ENCODE measurements at regions not wholly inside any gene's neighbourhood (a gene's known extent, or its start where the extent isn't known, plus 50 kb on each side); places are given as distances from the start of the nearest gene placed in this dataset.

DNA sequence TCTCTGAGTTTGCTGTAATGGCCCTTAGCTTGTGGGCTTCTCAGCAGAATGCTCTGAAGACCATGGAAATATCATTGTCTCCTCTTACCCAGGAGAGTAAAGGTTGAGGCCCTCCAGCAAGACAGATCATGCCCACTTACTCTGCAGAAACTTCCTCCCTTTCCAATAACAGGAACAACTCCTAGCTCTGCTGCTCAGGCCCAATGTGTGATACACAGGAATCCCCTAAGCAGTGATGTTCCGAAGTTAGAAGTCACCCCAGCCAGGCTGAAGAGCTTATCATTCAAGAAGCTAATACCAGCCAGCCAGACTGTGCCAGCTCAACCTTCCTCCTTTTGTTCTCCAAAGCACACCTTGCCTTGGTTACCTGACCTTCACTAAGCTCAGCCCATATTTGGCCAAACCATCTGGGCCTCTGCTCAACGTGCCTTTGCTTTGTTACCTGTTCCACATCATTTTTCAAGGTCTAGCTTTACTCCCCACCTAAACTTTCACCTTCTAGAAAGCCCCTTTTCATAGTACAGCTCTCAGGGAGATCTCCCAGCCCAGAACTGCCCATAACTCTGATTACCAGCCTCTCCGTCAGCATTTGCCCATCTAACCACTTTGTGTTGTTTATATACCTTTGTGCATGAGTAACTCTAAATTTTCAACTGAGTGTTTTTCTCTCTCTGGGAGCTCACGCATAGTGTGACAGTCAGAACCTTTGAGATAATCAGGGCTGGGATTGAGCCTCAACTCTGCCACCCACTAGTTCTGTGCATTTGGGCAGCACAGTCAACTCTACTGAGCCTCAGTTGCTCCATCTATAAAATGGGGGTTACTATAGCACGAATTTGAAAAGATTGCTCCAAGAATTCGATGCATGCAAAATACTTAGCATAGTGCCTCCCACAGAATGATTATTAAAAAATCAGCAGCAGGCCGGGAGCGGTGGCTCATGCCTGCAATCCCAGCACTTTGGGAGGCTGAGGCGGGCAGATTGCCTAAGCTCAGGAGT is 107.6 kb upstream of the CPEB4 start:
- no peaks in the 10 kb centered on the region for H3K36me3 ChIP-seq
- H3K4me1 ChIP-seq, result peaks cover 0 to 25% (median 16%) of the 10 kb centered on the region in 4 donors
- no peaks in the 10 kb centered on the region for H3K9me3 ChIP-seq
- intact Hi-C loops (cut with DNase I; ENCODE audit: low total_unique reads), result no loop called here
- no peak for DNase-seq
- H3K4me3 ChIP-seq, result no peak overlapping the region
- H3K27ac ChIP-seq, result no peak overlapping the region
- H3K27me3 ChIP-seq, result no peaks in the 10 kb centered on the region
- TF ChIP-seq, protein P1, sequence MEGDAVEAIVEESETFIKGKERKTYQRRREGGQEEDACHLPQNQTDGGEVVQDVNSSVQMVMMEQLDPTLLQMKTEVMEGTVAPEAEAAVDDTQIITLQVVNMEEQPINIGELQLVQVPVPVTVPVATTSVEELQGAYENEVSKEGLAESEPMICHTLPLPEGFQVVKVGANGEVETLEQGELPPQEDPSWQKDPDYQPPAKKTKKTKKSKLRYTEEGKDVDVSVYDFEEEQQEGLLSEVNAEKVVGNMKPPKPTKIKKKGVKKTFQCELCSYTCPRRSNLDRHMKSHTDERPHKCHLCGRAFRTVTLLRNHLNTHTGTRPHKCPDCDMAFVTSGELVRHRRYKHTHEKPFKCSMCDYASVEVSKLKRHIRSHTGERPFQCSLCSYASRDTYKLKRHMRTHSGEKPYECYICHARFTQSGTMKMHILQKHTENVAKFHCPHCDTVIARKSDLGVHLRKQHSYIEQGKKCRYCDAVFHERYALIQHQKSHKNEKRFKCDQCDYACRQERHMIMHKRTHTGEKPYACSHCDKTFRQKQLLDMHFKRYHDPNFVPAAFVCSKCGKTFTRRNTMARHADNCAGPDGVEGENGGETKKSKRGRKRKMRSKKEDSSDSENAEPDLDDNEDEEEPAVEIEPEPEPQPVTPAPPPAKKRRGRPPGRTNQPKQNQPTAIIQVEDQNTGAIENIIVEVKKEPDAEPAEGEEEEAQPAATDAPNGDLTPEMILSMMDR (IDR thresholded peaks at IDR 0.05), result no peak

DNA sequence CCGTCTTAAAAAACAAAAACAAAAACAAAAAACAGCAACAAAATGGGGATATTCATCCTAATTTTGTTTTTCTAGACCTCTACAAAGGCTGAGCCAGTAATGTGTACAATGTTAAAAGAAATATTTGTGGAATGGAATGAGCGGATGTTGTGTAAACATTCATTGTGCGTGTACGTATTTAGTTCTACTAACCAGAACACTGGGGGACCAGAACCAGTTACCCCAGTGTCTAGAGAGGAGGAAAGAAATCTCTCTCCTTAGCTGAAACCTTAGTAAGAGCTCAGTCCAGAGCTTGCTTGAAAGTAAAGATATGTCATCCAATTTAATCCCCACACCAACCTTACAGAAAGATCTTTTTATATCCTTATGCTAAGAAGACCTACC is 106.7 kb upstream of the CPEB4 start:
- peak overlapping the region; percentile 67 to 72 for H3K27ac ChIP-seq
- TF ChIP-seq, protein P1 (IDR thresholded peaks at IDR 0.05), result no peak

DNA sequence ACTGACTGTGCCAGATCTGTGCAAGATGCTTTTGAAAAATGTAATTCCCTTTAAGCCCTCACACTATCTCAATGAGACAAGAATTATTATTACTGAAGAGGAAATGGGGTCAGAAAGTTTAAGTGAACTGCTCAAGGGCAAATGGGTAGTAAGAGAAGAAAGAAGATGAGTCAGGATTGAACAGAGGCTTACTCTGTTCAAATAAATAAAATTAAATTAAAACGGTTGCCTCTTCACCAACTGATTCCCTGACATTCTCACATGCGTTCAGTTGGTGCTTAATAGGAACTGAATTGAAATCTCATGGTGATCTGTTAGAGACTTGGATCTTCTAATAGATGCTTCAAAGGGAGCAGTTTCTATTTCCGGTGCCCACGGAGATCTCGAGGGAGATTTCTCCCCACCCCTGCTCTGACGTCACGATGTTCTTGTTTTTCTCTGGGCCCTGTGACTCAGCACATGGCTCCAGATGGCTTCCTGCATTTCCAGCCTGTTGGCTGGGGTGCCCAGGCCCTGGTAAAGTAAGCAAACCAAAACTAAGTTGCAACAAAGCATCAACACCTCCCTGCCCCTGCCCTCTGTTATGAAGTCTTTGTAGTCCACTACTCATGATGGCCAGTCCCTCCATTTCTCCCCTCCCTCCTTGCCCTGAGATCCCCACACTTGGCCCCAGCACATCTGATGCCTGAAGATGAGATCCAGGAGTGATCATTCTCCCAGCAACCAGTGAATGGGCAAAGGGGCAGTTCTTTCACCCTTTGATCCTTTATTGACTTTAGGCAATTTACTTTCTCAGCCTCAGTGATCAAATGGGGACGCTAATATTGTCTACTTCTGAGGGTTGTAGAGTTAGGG is 106.1 kb upstream of the CPEB4 start:
- H3K4me1 ChIP-seq, result peaks cover 0 to 25% (median 16%) of the 10 kb centered on the region in 4 donors
- no peaks in the 10 kb centered on the region for H3K36me3 ChIP-seq
- H3K9me3 ChIP-seq, result no peaks in the 10 kb centered on the region
- DNase-seq, result peak; percentile 90 to 93
- intact Hi-C loops (cut with DNase I; ENCODE audit: low total_unique reads), result no loop called here
- H3K4me3 ChIP-seq, result no peak overlapping the region
- TF ChIP-seq, protein P1 (IDR thresholded peaks at IDR 0.05), result no peak
- no peaks in the 10 kb centered on the region for H3K27me3 ChIP-seq
- peak overlapping the region; percentile 67 to 72 for H3K27ac ChIP-seq

More for the DNA sequence above, 106.7 kb upstream of the CPEB4 start:
- Histone ChIP-seq H3K36me3 (no peaks in the 10 kb centered on the region), H3K27me3 (no peaks in the 10 kb centered on the region), H3K4me3 (no peak overlapping the region), H3K4me1 (peaks cover 0 to 25% (median 16%) of the 10 kb centered on the region in 4 donors), H3K9me3 (no peaks in the 10 kb centered on the region)
- no peak for DNase-seq
- intact Hi-C loops (cut with DNase I; ENCODE audit: low total_unique reads), result no loop called here

- Histone ChIP-seq H3K9me3 (no peaks in the 10 kb centered on the region), H3K27me3 (no peaks in the 10 kb centered on the region), H3K4me3 (no peak overlapping the region), H3K4me1 (peaks cover 0 to 25% (median 16%) of the 10 kb centered on the region in 4 donors), H3K36me3 (no peaks in the 10 kb centered on the region), H3K27ac (peak overlapping the region; percentile 67 to 72)
- TF ChIP-seq, protein P1 (IDR thresholded peaks at IDR 0.05), result no peak
- intact Hi-C loops (cut with DNase I; ENCODE audit: low total_unique reads), result no loop called here
- DNase-seq, result no peak
Measured at GRCh38 chr5:173782671-173783101, 105.5 kb upstream of the CPEB4 start.

DNA sequence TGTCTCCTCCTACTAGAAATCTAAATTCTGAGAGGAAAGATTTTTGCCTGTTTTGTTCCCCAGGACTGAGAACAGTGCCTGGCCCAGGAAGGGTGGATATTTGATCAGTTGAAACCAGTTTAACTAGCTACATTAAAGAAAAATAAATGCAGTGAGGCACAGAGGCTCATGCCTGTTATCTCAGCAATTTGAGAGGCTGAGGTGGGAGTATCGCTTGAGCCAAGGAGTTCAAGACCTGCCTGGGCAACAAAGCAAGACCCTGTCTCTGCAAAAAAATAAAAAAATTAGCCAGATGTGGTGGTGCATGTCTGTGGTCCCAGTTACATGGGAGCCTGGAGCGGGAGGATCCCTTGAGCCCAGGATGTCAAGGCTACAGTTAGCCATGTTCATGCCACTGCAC is 104.8 kb upstream of the CPEB4 start:
- Histone ChIP-seq H3K9me3 (no peaks in the 10 kb centered on the region), H3K36me3 (no peaks in the 10 kb centered on the region), H3K4me1 (peaks cover 0 to 25% (median 16%) of the 10 kb centered on the region in 4 donors), H3K4me3 (no peak overlapping the region), H3K27ac (peak overlapping the region in 1 of 2 donors; percentile 67), H3K27me3 (no peaks in the 10 kb centered on the region)
- TF ChIP-seq, protein P1 (IDR thresholded peaks at IDR 0.05), result no peak
- no peak for DNase-seq
- intact Hi-C loops (cut with DNase I; ENCODE audit: low total_unique reads), result no loop called here

Data from tibial artery (tissue), 4 donors.